ENCODE measurements at regions not wholly inside any gene's neighbourhood (a gene's known extent, or its start where the extent isn't known, plus 50 kb on each side); places are given as distances from the start of the nearest gene placed in this dataset.

DNA sequence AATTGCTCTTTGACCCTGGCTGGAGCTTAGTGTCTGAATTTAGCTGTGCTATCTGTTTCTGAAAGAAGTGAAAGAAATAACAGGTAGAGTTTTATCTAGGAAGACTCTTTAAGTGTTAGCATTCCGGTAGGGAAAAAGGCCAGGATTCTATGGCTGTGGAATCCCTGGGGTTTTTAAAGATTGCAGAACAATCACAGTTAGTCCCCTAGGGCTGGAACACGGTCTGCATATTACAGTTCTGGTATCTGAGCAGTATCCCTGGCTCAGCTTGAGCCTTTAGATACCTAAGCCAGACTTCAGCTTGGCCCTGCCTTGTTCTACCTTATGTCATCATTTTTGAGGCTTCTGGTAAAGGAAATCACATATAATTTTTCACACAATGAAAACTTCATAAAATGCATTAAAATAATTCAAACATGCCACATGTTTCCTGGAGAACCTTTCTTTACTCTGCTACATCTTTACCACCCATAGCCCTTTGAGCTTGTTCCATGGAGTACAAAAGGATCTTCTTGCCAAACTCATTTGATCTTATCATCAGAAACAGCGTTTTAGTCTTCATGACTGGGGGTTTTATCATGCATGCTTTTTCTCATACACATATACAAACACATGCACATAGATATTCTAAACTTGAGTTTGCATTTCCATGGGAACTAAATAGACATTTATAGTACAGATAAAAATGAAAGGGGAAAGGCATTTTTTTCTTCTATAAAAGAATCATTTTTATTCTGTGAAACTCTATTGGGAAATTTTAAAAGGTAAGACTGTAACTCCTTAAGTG, 410.8 kb downstream of the CETN3 start:
- DNase-seq (ENCODE audit: low spot score in 2 of 2): no peak
- no peaks in the 10 kb centered on the region for H3K27me3 ChIP-seq
- TF ChIP-seq POLR2AphosphoS5 (IDR thresholded peaks at IDR 0.05) (no peak), POLR2A (IDR thresholded peaks at IDR 0.05) (no peak)
- TF ChIP-seq, protein P1, sequence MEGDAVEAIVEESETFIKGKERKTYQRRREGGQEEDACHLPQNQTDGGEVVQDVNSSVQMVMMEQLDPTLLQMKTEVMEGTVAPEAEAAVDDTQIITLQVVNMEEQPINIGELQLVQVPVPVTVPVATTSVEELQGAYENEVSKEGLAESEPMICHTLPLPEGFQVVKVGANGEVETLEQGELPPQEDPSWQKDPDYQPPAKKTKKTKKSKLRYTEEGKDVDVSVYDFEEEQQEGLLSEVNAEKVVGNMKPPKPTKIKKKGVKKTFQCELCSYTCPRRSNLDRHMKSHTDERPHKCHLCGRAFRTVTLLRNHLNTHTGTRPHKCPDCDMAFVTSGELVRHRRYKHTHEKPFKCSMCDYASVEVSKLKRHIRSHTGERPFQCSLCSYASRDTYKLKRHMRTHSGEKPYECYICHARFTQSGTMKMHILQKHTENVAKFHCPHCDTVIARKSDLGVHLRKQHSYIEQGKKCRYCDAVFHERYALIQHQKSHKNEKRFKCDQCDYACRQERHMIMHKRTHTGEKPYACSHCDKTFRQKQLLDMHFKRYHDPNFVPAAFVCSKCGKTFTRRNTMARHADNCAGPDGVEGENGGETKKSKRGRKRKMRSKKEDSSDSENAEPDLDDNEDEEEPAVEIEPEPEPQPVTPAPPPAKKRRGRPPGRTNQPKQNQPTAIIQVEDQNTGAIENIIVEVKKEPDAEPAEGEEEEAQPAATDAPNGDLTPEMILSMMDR (IDR thresholded peaks at IDR 0.05): no peak
- no peaks in the 10 kb centered on the region for H3K36me3 ChIP-seq
- H3K27ac ChIP-seq: no peak overlapping the region
- no peaks in the 10 kb centered on the region for H3K4me1 ChIP-seq
- intact Hi-C loops (cut with DNase I; ENCODE audit: low total_unique reads): no loop called here
- H3K4me3 ChIP-seq: no peak overlapping the region
- no peaks in the 10 kb centered on the region for H3K9me3 ChIP-seq

DNA sequence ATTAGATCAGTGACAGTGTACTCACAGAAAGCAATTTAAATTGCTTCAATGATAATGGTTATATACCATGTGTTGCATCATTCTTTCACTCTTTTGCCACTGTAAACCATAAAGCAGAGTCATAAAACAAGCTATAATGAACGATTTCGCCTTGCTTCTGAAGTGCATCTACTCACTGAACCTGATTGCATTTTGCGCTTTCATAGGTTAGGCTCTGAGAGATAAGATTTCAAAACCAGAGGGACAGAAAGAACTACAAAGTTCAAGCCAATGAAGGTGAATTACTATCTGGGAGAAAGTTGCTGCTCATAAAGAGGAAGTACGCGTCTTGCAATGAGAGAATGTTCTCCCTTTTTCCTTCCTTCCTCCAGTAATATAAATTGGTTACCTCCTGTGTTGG, 412.7 kb downstream of the CETN3 start:
- intact Hi-C loops (cut with DNase I; ENCODE audit: low total_unique reads): no loop called here
- no peak for TF ChIP-seq POLR2A (IDR thresholded peaks at IDR 0.05)
- TF ChIP-seq POLR2AphosphoS5 (IDR thresholded peaks at IDR 0.05): no peak
- TF ChIP-seq, protein P1 (IDR thresholded peaks at IDR 0.05): no peak
- no peak overlapping the region for H3K27ac ChIP-seq
- no peak overlapping the region for H3K4me3 ChIP-seq
- no peak for DNase-seq (ENCODE audit: low spot score in 2 of 2)
- no peaks in the 10 kb centered on the region for H3K36me3 ChIP-seq
- no peaks in the 10 kb centered on the region for H3K9me3 ChIP-seq
- H3K27me3 ChIP-seq: no peaks in the 10 kb centered on the region
- H3K4me1 ChIP-seq: no peaks in the 10 kb centered on the region

- intact Hi-C loops (cut with DNase I; ENCODE audit: low total_unique reads): no loop called here
- Histone ChIP-seq H3K9me3 (no peaks in the 10 kb centered on the region), H3K27ac (no peak overlapping the region), H3K4me3 (no peak overlapping the region), H3K36me3 (no peaks in the 10 kb centered on the region), H3K4me1 (no peaks in the 10 kb centered on the region), H3K27me3 (no peaks in the 10 kb centered on the region)
- TF ChIP-seq, protein P1 (IDR thresholded peaks at IDR 0.05): no peak
- TF ChIP-seq POLR2AphosphoS5 (IDR thresholded peaks at IDR 0.05) (no peak), POLR2A (IDR thresholded peaks at IDR 0.05) (no peak)
- DNase-seq (ENCODE audit: low spot score in 2 of 2): no peak
Measured at GRCh38 chr5:89996335-89996734, 413.2 kb downstream of the CETN3 start.

DNA sequence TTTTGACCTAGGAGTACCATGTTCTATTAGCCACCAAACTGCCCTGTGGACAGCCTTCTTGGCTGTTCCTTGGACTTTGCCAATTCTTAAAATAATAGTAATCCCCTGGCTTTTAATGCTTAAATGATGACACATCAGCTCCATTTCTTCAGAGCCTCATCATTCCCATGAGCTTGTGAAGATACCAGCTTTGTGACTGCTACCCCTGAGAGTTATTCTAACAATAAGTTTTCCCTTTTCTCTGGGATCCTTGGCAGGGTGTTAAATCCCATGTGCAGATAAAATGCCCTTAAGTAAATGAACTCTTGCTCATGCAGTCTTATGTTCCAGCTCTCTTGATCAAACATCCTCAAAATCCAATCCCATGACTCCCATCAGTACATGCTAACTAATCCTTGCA, 415.3 kb downstream of the CETN3 start:
- DNase-seq (ENCODE audit: low spot score in 2 of 2): no peak
- H3K27ac ChIP-seq: no peak overlapping the region
- no peaks in the 10 kb centered on the region for H3K9me3 ChIP-seq
- H3K4me1 ChIP-seq: no peaks in the 10 kb centered on the region
- no peaks in the 10 kb centered on the region for H3K27me3 ChIP-seq
- TF ChIP-seq POLR2AphosphoS5 (IDR thresholded peaks at IDR 0.05) (no peak), POLR2A (IDR thresholded peaks at IDR 0.05) (no peak)
- TF ChIP-seq, protein P1 (IDR thresholded peaks at IDR 0.05): no peak
- no peak overlapping the region for H3K4me3 ChIP-seq
- intact Hi-C loops (cut with DNase I; ENCODE audit: low total_unique reads): loop anchor here (5.0 kb wide), 1 partner anchor 907 kb away; no protein-coding TSS in a partner anchor
- no peaks in the 10 kb centered on the region for H3K36me3 ChIP-seq

- no peaks in the 10 kb centered on the region for H3K4me1 ChIP-seq
- TF ChIP-seq POLR2AphosphoS5 (IDR thresholded peaks at IDR 0.05) (no peak), POLR2A (IDR thresholded peaks at IDR 0.05) (no peak)
- TF ChIP-seq, protein P1 (IDR thresholded peaks at IDR 0.05): no peak
- intact Hi-C loops (cut with DNase I; ENCODE audit: low total_unique reads): loop anchor here (5.0 kb wide), 1 partner anchor 905 kb away; no protein-coding TSS in a partner anchor
Measured at GRCh38 chr5:89992201-89992600, 417.4 kb downstream of the CETN3 start.

More at GRCh38 chr5:89992201-89992600, 417.4 kb downstream of the CETN3 start:
- Histone ChIP-seq H3K27ac (no peak overlapping the region), H3K4me3 (no peak overlapping the region), H3K9me3 (no peaks in the 10 kb centered on the region), H3K36me3 (no peaks in the 10 kb centered on the region), H3K27me3 (no peaks in the 10 kb centered on the region)
- no peak for DNase-seq (ENCODE audit: low spot score in 2 of 2)
